H1 (cell line): ENCODE measurements at regions not wholly inside any gene's neighbourhood (a gene's known extent, or its start where the extent isn't known, plus 50 kb on each side); places are given as distances from the start of the nearest gene placed in this dataset.

ENCODE experiments used
- MAX ChIP-seq: IDR thresholded peaks from 2 replicates; pipeline ENCODE4 v1.6.1; 2012; ENCODE audit warnings: inconsistent platforms
- YY1 ChIP-seq: IDR thresholded peaks from 2 replicates; pipeline ENCODE4 v1.6.1; 2011; ENCODE audit warnings: low read depth, mild to moderate bottlenecking, low read length

GRCh38 chr19:34828156-34828555 lies 55.1 kb upstream of the ZNF599 start (continued):
- TF ChIP-seq MAX (no peak), YY1 (no peak)
